K562 (cell line): ENCODE measurements at regions not wholly inside any gene's neighbourhood (a gene's known extent, or its start where the extent isn't known, plus 50 kb on each side); places are given as distances from the start of the nearest gene placed in this dataset.

Experiments used
- ATAC-seq: fragments of 200-7000 bp; cut with Tn5 transposase; 3 replicates; pipeline ENCODE4 v1.9.1; 2020; ENCODE audit warnings: moderate library complexity
- BruUV-seq: library from RNA; stranded (reverse); fragments of 400-500 nt; replicated peaks from 2 replicates; lab custom pipeline; 2021; lab: Mats Ljungman, UMichigan
- CTCF ChIA-PET: fragments of 300-600 bp; formaldehyde crosslinking; extraction: SDS; loops from one replicate; lab custom pipeline; 2021; ENCODE audit warnings: low intra/inter-chr PET ratio; lab: Yijun Ruan, JAX
- POLR2A ChIA-PET: fragments of 300-600, 350-650 bp; sonication (Branson Sonifier 250); formaldehyde crosslinking; extraction: SDS; loops from one replicate; lab custom pipeline; 2021; ENCODE audit warnings: antibody characterized with exemption, inconsistent platforms; lab: Yijun Ruan, JAX
- DNase-seq, 4 experiments: peaks; one replicate each; pipeline versions ENCODE4 v3.0.0 to v3.0.0-alpha.2; 2011 to 2018; ENCODE audit warnings: low spot score in 3 of 4, mixed read lengths in 3 of 4; ENCODE audit errors: extremely low read depth in 1 of 4
- FAIRE-seq: peaks from 2 replicates; lab custom pipeline; 2011; peaks lifted over from hg19 to GRCh38; lab: Jason Lieb, UNC
- H2AFZ ChIP-seq: 2 replicates; pipeline ENCODE4 v1.6.0; 2011; ENCODE audit warnings: low read depth, low read length, control low read depth, inconsistent platforms
- H3K27ac ChIP-seq: fragments of 200-600 bp; 3 replicates; pipeline ENCODE4 v1.8.0; 2011; ENCODE audit warnings: low read depth, mild to moderate bottlenecking, control low read depth, inconsistent platforms, low read length, moderate library complexity, mixed read lengths; ENCODE audit errors: extremely low read depth
- H3K27me3 ChIP-seq, 2 experiments: fragments of 300-600 bp in 1 of 2; 2 replicates in 1 of 2; 3 replicates in 1 of 2; pipeline versions ENCODE4 v1.6.0 to v1.8.0; 2011; ENCODE audit warnings: inconsistent platforms in 2 of 2, low read length in 2 of 2, mild to moderate bottlenecking in 1 of 2, mixed read lengths in 1 of 2, moderate library complexity in 1 of 2; ENCODE audit not compliant: control insufficient read depth in 2 of 2, insufficient read depth in 2 of 2
- H3K36me3 ChIP-seq: fragments of 300-600 bp; 3 replicates; pipeline ENCODE4 v1.8.0; 2011; ENCODE audit warnings: mild to moderate bottlenecking, low read length, inconsistent platforms; ENCODE audit not compliant: control insufficient read depth, insufficient read depth
- H3K4me1 ChIP-seq, 2 experiments: fragments of 200-600 bp in 1 of 2; replicated peaks in 1 of 2; 2 replicates in 1 of 2; 3 replicates in 1 of 2; pipeline versions ENCODE4 v1.5.1 to v1.8.0; 2011; ENCODE audit warnings: inconsistent platforms in 2 of 2, low read length in 2 of 2, mild to moderate bottlenecking in 1 of 2, mixed read lengths in 1 of 2, moderate library complexity in 1 of 2; ENCODE audit not compliant: control insufficient read depth in 2 of 2, insufficient read depth in 2 of 2
- H3K4me2 ChIP-seq: 2 replicates; pipeline ENCODE4 v1.6.1; 2011; ENCODE audit warnings: low read length, control low read depth, inconsistent platforms, mixed read lengths; ENCODE audit not compliant: insufficient read depth
- H3K4me3 ChIP-seq: fragments of 200-600 bp; sonication (generic), shearing (Covaris generic); 2 replicates; pipeline ENCODE4 v1.5.1; 2016; ENCODE audit warnings: control low read depth, inconsistent platforms
- H3K79me2 ChIP-seq: fragments of 200-600 bp; 3 replicates; pipeline ENCODE4 v1.8.0; 2011; ENCODE audit warnings: low read length, inconsistent platforms; ENCODE audit not compliant: control insufficient read depth, insufficient read depth
- H3K9ac ChIP-seq, 2 experiments: 2 replicates each; pipeline versions ENCODE4 v1.6.0 to v1.6.1; 2011; ENCODE audit warnings: low read depth in 2 of 2, low read length in 2 of 2, control low read depth in 1 of 2, inconsistent platforms in 1 of 2, mild to moderate bottlenecking in 1 of 2, mixed read lengths in 1 of 2; ENCODE audit not compliant: insufficient read depth in 1 of 2
- H3K9me1 ChIP-seq: one replicate; pipeline ENCODE4 v1.6.0; 2011; ENCODE audit warnings: inconsistent platforms, mild to moderate bottlenecking, low read length, moderate library complexity; ENCODE audit not compliant: control insufficient read depth, insufficient read depth
- H3K9me3 ChIP-seq: replicated peaks from 2 replicates; pipeline ENCODE4 v1.5.1; 2011; ENCODE audit warnings: low read depth, low read length, inconsistent platforms; ENCODE audit not compliant: control insufficient read depth, insufficient read depth
- H4K20me1 ChIP-seq: replicated peaks from 2 replicates; pipeline ENCODE4 v1.6.1; 2011; ENCODE audit warnings: low read length, inconsistent platforms, mixed read lengths; ENCODE audit not compliant: control insufficient read depth, insufficient read depth
- DIDO1 ChIP-seq: fragments of 450-650 bp; IDR thresholded peaks from 2 replicates; pipeline ENCODE4 v1.6.1; 2016; ENCODE audit warnings: low read depth, missing biosample characterization, missing genetic modification characterization
- ELK3 ChIP-seq: fragments of 450-650 bp; formaldehyde crosslinking; IDR thresholded peaks from 2 replicates; pipeline ENCODE4 v1.4.0; 2020; ENCODE audit warnings: mild to moderate bottlenecking
- FOXA1 ChIP-seq: fragments of 450-650 bp; IDR thresholded peaks from 2 replicates; pipeline ENCODE4 v1.6.1; 2016; ENCODE audit warnings: mild to moderate bottlenecking, borderline replicate concordance
- HDAC1 ChIP-seq, 2 experiments: fragments of 450-650 bp; IDR thresholded peaks; 2 replicates each; pipeline ENCODE4 v1.6.1; 2016 to 2017; ENCODE audit warnings: inconsistent platforms in 1 of 2, mild to moderate bottlenecking in 1 of 2, moderate library complexity in 1 of 2
- LEF1 ChIP-seq: fragments of 450-650 bp; IDR thresholded peaks from 2 replicates; pipeline ENCODE4 v1.6.1; 2016; ENCODE audit warnings: mild to moderate bottlenecking
- RFX1 ChIP-seq: fragments of 450-650 bp; IDR thresholded peaks from 2 replicates; pipeline ENCODE4 v1.6.1; 2016; ENCODE audit warnings: mild to moderate bottlenecking, moderate library complexity
- SRSF7 ChIP-seq: fragments of 200-400 bp; formaldehyde crosslinking; optimal IDR thresholded peaks from 2 replicates; pipeline ENCODE3; 2017; ENCODE audit warnings: mild to moderate bottlenecking, low read depth, low read length
- U2AF2 ChIP-seq: fragments of 200-400 bp; formaldehyde crosslinking; optimal IDR thresholded peaks from 2 replicates; pipeline ENCODE3; 2017; ENCODE audit warnings: low read depth, mild to moderate bottlenecking, low read length
- ZNF134 ChIP-seq: fragments of 250-450 bp; sonication (Bioruptor Pico); conservative IDR thresholded peaks from 2 replicates; pipeline ENCODE4 v1.4.0; 2020
- ZNF146 ChIP-seq: IDR thresholded peaks from one replicate; pipeline ENCODE4 v1.6.1; 2018; ENCODE audit warnings: missing compliant biosample characterization; ENCODE audit not compliant: unreplicated experiment
- ZNF175 ChIP-seq: fragments of 200-800 bp; sonication (Bioruptor generic); IDR thresholded peaks from 2 replicates; pipeline ENCODE4 v1.6.1; 2016; ENCODE audit warnings: low read depth, mild to moderate bottlenecking, missing genetic modification characterization, missing compliant biosample characterization
- WGBS: fragments of 100-300 bp; shearing (Covaris generic); methylation state at CpG from one replicate; pipeline ENCODE4 v1.1.6; 2016; ENCODE audit warnings: low coverage, mixed read lengths; ENCODE audit not compliant: insufficient coverage; ENCODE audit errors: missing lambda C conversion rate; 5-methylcytosine and 5-hydroxymethylcytosine counted together
- in situ Hi-C: fragments of 300-500 bp; cut with MboI; formaldehyde crosslinking; loops from 4 replicates; pipeline ENCODE4 v1.15.0; 2018; ENCODE audit warnings: inconsistent platforms, mixed read lengths
- intact Hi-C: fragments of 100-400 bp; cut with micrococcal nuclease; formaldehyde crosslinking; loops from 2 replicates; pipeline ENCODE4 v1.14.2; 2022
- TF ChIP-seq, protein P1 (sequence below): sonication (generic); formaldehyde crosslinking; IDR thresholded peaks from 2 replicates; pipeline ENCODE4 v1.8.0; 2022; ENCODE audit warnings: mild to moderate bottlenecking, missing genetic modification reagents
- TF ChIP-seq, protein P2 (sequence below): fragments of 250-450 bp; sonication (Bioruptor Pico); IDR thresholded peaks from 2 replicates; pipeline ENCODE4 v1.8.0; 2022; ENCODE audit warnings: moderate library complexity, mild to moderate bottlenecking, inconsistent platforms

DNA sequence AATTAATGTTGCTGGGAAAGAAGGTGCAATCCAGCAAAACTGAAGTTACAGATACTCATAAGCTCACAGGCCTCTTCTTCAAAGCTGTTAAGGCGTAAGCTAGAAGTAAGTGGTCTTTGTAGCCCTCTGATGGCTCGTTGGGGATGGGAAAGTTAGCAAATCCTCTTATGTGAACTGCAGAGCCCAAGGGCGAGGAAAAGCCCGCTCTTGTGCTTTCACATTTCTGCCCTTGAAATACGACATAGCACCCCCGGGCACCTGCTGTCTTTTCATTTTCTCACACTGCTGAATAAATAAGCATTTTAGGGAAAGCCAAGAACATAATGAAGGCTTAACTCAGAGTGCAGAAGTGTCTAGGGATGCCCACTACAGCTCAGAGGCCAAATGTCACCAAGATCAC lies 73.1 kb upstream of the SORBS2 start:
- intact Hi-C loops (no loop called here), in situ Hi-C loops (no loop called here)
- DNase-seq, result no peak
- H3K4me3 ChIP-seq, result no peak overlapping the region
- no peaks in the 10 kb centered on the region for H3K36me3 ChIP-seq
- FAIRE-seq, result no peak
- BruUV-seq, result no TSS peak
- H3K79me2 ChIP-seq, result no peaks in the 10 kb centered on the region
- H3K27ac ChIP-seq, result no peak overlapping the region
- H3K4me1 ChIP-seq, result no peaks in the 10 kb centered on the region
- H3K9me3 ChIP-seq, result no peaks in the 10 kb centered on the region
- ChIA-PET CTCF (no interaction called here), POLR2A (no interaction called here)
- H3K4me2 ChIP-seq, result no peak overlapping the region
- 0% methylated on average over 6 of the region's 6 CpGs for WGBS
- H3K27me3 ChIP-seq, result no peaks in the 10 kb centered on the region; a peak in 3 of 5 replicates
- H3K9ac ChIP-seq, result no peak overlapping the region
- no peaks in the 10 kb centered on the region for H3K9me1 ChIP-seq
- no peaks in the 10 kb centered on the region for H4K20me1 ChIP-seq
- no peak overlapping the region for H2AFZ ChIP-seq
- TF ChIP-seq DIDO1 (tag), result no peak
- TF ChIP-seq, protein P1, sequence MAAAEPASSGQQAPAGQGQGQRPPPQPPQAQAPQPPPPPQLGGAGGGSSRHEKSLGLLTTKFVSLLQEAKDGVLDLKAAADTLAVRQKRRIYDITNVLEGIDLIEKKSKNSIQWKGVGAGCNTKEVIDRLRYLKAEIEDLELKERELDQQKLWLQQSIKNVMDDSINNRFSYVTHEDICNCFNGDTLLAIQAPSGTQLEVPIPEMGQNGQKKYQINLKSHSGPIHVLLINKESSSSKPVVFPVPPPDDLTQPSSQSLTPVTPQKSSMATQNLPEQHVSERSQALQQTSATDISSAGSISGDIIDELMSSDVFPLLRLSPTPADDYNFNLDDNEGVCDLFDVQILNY, result no peak
- no peak for ATAC-seq

- Histone ChIP-seq H3K9me1 (no peaks in the 10 kb centered on the region), H3K27ac (no peak overlapping the region), H3K36me3 (no peaks in the 10 kb centered on the region), H3K4me3 (no peak overlapping the region), H3K4me1 (no peaks in the 10 kb centered on the region), H3K27me3 (peaks cover 0 to 3% of the 10 kb centered on the region in 2 experiments; a peak in 4 of 5 replicates), H2AFZ (no peak overlapping the region), H3K9me3 (no peaks in the 10 kb centered on the region), H3K79me2 (no peaks in the 10 kb centered on the region), H3K4me2 (no peak overlapping the region), H4K20me1 (no peaks in the 10 kb centered on the region), H3K9ac (no peak overlapping the region)
- intact Hi-C loops (no loop called here), in situ Hi-C loops (no loop called here)
- CTCF ChIA-PET, result no interaction called here
- no peak for TF ChIP-seq ZNF134 (CRISPR knock-in tag)
- no peak for TF ChIP-seq U2AF2
- no peak for TF ChIP-seq HDAC1 (IDR thresholded peaks at IDR 0.05)
- TF ChIP-seq, protein P2, sequence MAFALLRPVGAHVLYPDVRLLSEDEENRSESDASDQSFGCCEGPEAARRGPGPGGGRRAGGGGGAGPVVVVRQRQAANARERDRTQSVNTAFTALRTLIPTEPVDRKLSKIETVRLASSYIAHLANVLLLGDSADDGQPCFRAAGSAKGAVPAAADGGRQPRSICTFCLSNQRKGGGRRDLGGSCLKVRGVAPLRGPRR (CRISPR knock-in tag), result no peak
- TF ChIP-seq SRSF7, result no peak
- no peak for TF ChIP-seq LEF1
- no peak for TF ChIP-seq ZNF175 (CRISPR knock-in tag)
- no peak for TF ChIP-seq FOXA1
- no peak for TF ChIP-seq ZNF146 (CRISPR knock-in tag)
- no peak for TF ChIP-seq RFX1
- no peak for TF ChIP-seq ELK3 (CRISPR knock-in tag)
- no peak for DNase-seq
- WGBS, result under 1% methylated on average over 6 of the region's 6 CpGs
- no peak for FAIRE-seq
- BruUV-seq, result no TSS peak
- POLR2A ChIA-PET, result no interaction called here
- no peak for ATAC-seq
Observed at GRCh38 chr4:185885604-185886003, 73.6 kb upstream of the SORBS2 start.
